ENCODE measurements at regions not wholly inside any gene's neighbourhood (a gene's known extent, or its start where the extent isn't known, plus 50 kb on each side); places are given as distances from the start of the nearest gene placed in this dataset.

DNA sequence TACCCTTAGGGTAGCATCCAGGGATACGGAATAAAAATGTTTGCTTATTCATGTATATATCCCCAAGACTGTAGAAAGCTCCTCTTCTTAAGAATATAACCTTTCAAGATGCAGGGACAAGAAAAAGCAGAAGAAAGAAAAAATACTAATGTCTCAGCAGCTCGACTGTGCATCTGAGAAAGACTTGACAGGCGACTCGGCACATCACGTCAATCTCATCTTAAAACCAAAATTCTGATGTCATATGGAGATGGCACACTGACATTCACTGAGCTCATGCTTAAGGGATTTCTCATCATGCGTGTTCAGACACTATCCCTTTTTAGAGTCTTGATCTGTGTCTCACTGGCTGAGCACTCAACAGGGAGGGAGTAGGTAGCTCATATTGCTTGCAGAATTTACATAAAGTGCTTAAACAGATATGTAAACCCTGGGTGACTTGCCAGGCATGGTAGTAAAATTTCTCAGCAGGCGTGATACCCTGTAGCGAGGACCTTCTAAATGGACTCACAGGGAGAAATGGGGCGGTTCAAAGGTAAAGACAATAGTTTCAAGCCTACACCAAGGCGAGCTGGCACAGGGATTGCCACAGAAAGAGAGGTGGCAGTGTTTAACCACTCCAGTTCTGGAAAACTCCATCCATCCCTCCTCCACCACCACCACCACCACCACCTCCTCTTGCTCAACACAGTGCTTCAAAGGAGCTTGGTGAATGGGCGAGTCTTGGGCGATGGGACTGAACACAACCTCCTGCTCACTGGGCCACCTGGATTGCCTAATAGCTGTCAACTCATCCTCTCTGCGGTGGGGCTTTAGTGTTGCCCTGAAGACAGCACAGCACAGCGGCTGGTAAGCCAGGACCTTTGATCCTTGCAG lies 330.5 kb downstream of the TFAP2A start:
- no peak overlapping the region for H3K4me3 ChIP-seq (ENCODE audit: low read depth, low read length)
- POLR2A ChIA-PET = no interaction called here
- TF ChIP-seq, protein P1, sequence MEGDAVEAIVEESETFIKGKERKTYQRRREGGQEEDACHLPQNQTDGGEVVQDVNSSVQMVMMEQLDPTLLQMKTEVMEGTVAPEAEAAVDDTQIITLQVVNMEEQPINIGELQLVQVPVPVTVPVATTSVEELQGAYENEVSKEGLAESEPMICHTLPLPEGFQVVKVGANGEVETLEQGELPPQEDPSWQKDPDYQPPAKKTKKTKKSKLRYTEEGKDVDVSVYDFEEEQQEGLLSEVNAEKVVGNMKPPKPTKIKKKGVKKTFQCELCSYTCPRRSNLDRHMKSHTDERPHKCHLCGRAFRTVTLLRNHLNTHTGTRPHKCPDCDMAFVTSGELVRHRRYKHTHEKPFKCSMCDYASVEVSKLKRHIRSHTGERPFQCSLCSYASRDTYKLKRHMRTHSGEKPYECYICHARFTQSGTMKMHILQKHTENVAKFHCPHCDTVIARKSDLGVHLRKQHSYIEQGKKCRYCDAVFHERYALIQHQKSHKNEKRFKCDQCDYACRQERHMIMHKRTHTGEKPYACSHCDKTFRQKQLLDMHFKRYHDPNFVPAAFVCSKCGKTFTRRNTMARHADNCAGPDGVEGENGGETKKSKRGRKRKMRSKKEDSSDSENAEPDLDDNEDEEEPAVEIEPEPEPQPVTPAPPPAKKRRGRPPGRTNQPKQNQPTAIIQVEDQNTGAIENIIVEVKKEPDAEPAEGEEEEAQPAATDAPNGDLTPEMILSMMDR (IDR thresholded peaks at IDR 0.05; ENCODE audit: low read depth, low read length) = no peak

DNA sequence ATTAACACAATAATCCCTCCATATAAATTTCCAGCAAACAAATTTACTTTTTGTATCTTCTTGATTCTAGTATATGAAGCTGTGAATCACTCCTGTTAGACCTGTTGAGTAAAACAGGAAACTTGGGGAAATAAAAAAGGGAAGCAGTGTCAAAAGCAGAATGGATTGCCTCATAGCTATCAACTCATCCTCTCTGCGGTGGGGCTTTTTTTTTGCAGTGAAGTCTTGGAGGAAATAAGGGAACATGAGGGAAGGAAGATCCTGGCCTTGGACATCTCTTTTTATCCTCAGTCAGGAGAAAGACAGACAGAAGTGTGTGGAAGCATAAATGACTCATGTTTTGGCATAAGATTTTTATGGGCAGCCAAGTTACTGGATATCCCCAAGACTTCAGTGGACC lies 332.5 kb downstream of the TFAP2A start:
- Histone ChIP-seq H3K27me3 (ENCODE audit: control insufficient read depth, insufficient read depth, low read length) (no peaks in the 10 kb centered on the region), H3K4me3 (ENCODE audit: low read depth, low read length) (no peak overlapping the region), H3K27ac (ENCODE audit: low read depth, low read length) (no peak overlapping the region), H3K9me3 (ENCODE audit: control insufficient read depth, insufficient read depth, low read length) (peaks cover 14% of the 10 kb centered on the region)
- CTCF ChIA-PET = no interaction called here
- POLR2A ChIA-PET = no interaction called here
- DNase-seq (ENCODE audit: low read depth, low spot score) = no peak
- TF ChIP-seq, protein P1 (IDR thresholded peaks at IDR 0.05; ENCODE audit: low read depth, low read length) = no peak

More for the DNA sequence above, 330.5 kb downstream of the TFAP2A start:
- CTCF ChIA-PET = interaction anchor here (0.6 kb wide), 1 partner anchor 431 kb away, joined by 5 read pairs; no protein-coding TSS in a partner anchor
- DNase-seq (ENCODE audit: low read depth, low spot score) = no peak
- no peaks in the 10 kb centered on the region for H3K27me3 ChIP-seq (ENCODE audit: control insufficient read depth, insufficient read depth, low read length)
- H3K9me3 ChIP-seq (ENCODE audit: control insufficient read depth, insufficient read depth, low read length) = peaks cover 12% of the 10 kb centered on the region
- H3K27ac ChIP-seq (ENCODE audit: low read depth, low read length) = no peak overlapping the region

DNA sequence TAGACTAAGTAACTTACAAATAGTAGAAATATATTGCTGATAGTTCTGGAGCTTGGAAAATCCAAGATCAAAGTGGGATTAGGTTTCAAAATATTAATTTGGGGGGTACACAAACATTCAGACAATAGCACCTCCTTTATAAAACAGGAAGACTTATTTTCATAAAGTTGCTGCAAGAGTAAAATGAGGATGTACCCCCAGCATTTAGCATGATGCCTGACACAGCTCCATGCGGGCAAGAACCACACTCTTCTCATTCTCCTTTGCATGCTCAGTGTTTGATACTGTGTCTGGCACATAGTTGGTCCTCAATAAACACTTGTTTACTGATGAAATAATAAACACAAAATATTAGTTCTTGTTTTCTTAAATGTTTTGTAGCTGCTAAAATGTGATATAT lies 332.9 kb downstream of the TFAP2A start:
- TF ChIP-seq, protein P1 (IDR thresholded peaks at IDR 0.05; ENCODE audit: low read depth, low read length) = no peak
- CTCF ChIA-PET = no interaction called here
- DNase-seq (ENCODE audit: low read depth, low spot score) = no peak
- H3K9me3 ChIP-seq (ENCODE audit: control insufficient read depth, insufficient read depth, low read length) = peaks cover 11% of the 10 kb centered on the region
- POLR2A ChIA-PET = no interaction called here
- H3K4me3 ChIP-seq (ENCODE audit: low read depth, low read length) = no peak overlapping the region
- H3K27me3 ChIP-seq (ENCODE audit: control insufficient read depth, insufficient read depth, low read length) = no peaks in the 10 kb centered on the region
- H3K27ac ChIP-seq (ENCODE audit: low read depth, low read length) = no peak overlapping the region

DNA sequence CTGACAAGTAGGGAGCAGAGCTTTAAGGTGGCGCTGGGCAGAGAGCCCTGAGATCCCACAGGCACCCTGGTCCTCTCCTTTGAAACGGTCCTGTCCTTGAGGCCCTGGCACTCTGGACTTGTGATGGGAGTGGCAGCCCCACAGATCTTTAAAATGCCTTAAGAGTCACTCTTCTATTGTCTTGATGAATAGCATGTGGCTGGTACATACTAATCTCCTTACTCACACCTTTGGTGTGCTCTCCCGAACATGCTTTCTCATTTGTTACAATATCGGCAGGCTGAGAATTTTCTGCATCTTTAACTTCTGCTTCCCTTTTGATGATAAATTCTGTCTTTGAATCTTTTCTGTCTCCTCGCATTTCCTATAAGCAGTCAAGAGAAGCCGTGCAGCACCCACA lies 333.8 kb downstream of the TFAP2A start:
- ChIA-PET POLR2A (no interaction called here), CTCF (no interaction called here)
- H3K27me3 ChIP-seq (ENCODE audit: control insufficient read depth, insufficient read depth, low read length) = no peaks in the 10 kb centered on the region
- no peak for DNase-seq (ENCODE audit: low read depth, low spot score)
- H3K27ac ChIP-seq (ENCODE audit: low read depth, low read length) = no peak overlapping the region
- H3K4me3 ChIP-seq (ENCODE audit: low read depth, low read length) = no peak overlapping the region
- TF ChIP-seq, protein P1 (IDR thresholded peaks at IDR 0.05; ENCODE audit: low read depth, low read length) = no peak
- H3K9me3 ChIP-seq (ENCODE audit: control insufficient read depth, insufficient read depth, low read length) = peaks cover 8% of the 10 kb centered on the region

DNA sequence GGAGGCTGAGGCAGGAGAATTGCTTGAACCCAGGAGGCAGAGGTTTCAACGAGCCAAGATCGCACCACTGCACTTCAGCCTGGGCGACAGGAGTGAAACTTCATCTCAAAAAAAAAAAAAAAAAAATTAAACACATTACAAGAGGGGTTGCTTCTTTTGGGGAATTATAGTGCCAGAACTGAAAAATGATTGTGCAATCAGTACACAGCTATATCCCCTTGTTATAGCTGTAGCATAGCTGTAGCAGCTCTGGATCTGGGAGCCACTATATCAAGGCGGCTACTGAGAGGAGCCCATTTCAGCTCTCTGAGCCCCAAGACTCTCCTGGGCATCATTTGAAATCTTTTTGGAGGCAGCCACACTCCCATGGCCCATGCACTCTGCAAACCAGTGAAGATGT lies 334.3 kb downstream of the TFAP2A start:
- TF ChIP-seq, protein P1 (IDR thresholded peaks at IDR 0.05; ENCODE audit: low read depth, low read length) = no peak
- ChIA-PET CTCF (interaction anchor here (0.6 kb wide), 1 partner anchor 70 kb away, joined by 8 read pairs; no protein-coding TSS in a partner anchor), POLR2A (no interaction called here)
- Histone ChIP-seq H3K27ac (ENCODE audit: low read depth, low read length) (no peak overlapping the region), H3K9me3 (ENCODE audit: control insufficient read depth, insufficient read depth, low read length) (peaks cover 11% of the 10 kb centered on the region), H3K27me3 (ENCODE audit: control insufficient read depth, insufficient read depth, low read length) (no peaks in the 10 kb centered on the region), H3K4me3 (ENCODE audit: low read depth, low read length) (no peak overlapping the region)
- DNase-seq (ENCODE audit: low read depth, low spot score) = no peak
